ENCODE measurements at regions not wholly inside any gene's neighbourhood (a gene's known extent, or its start where the extent isn't known, plus 50 kb on each side); places are given as distances from the start of the nearest gene placed in this dataset.

GRCh38 chr5:15082096-15082495, 210.5 kb upstream of the ANKH start:
- TF ChIP-seq CTCF (IDR thresholded peaks at IDR 0.05) = no peak
- no peak for TF ChIP-seq POLR2A (IDR thresholded peaks at IDR 0.05)
